Anterior cingulate cortex (tissue), 58 donors: ENCODE measurements at regions not wholly inside any gene's neighbourhood (a gene's known extent, or its start where the extent isn't known, plus 50 kb on each side); places are given as distances from the start of the nearest gene placed in this dataset.
"Not testable (repeated sequence)": the region's sequence is repeated elsewhere in the genome, so short reads cannot be mapped to it uniquely, and the experiment has no call there.

Experiments used
- DNase-seq, 58 donors: peaks; one replicate each; lab custom pipeline; 2025; lab: John Stamatoyannopoulos, UW

GRCh38 chr15:91635641-91636040 is 217.9 kb upstream of the SLCO3A1 start:
- no peak for DNase-seq

- no peak for DNase-seq
Measured at GRCh38 chr15:91649016-91649415, 204.5 kb upstream of the SLCO3A1 start.

- DNase-seq, result no peak
Measured at GRCh38 chr15:91649831-91650321, 203.6 kb upstream of the SLCO3A1 start.

- DNase-seq, result no peak
Measured at GRCh38 chr15:91651251-91651650, 202.3 kb upstream of the SLCO3A1 start.

GRCh38 chr15:91652610-91653207 is 200.8 kb upstream of the SLCO3A1 start:
- no peak for DNase-seq

GRCh38 chr15:91655563-91656290 is 197.8 kb upstream of the SLCO3A1 start:
- not testable (repeated sequence) for DNase-seq

- DNase-seq, result no peak
Measured at GRCh38 chr15:91660174-91660649, 193.3 kb upstream of the SLCO3A1 start.

- DNase-seq, result peak in 3 of 58 donors; percentile 2 to 33 (median 25)
Measured at GRCh38 chr15:91664224-91664836, 189.2 kb upstream of the SLCO3A1 start.

- DNase-seq, result no peak
Measured at GRCh38 chr15:91665212-91665611, 188.3 kb upstream of the SLCO3A1 start.

GRCh38 chr15:91668370-91668769 is 185.1 kb upstream of the SLCO3A1 start:
- no peak for DNase-seq

GRCh38 chr15:91670108-91670507 is 183.4 kb upstream of the SLCO3A1 start:
- no peak for DNase-seq

- no peak for DNase-seq
Measured at GRCh38 chr15:91678003-91678402, 175.5 kb upstream of the SLCO3A1 start.

- peak in 1 of 58 donors; percentile 2 for DNase-seq
Measured at GRCh38 chr15:91679447-91679846, 174.1 kb upstream of the SLCO3A1 start.

- DNase-seq, result no peak
Measured at GRCh38 chr15:91685436-91685835, 168.1 kb upstream of the SLCO3A1 start.

- no peak for DNase-seq
Measured at GRCh38 chr15:91688811-91689210, 164.7 kb upstream of the SLCO3A1 start.

- no peak for DNase-seq
Measured at GRCh38 chr15:91689377-91689776, 164.1 kb upstream of the SLCO3A1 start.

- no peak for DNase-seq
Measured at GRCh38 chr15:91692596-91692995, 160.9 kb upstream of the SLCO3A1 start.

- DNase-seq, result peak in 9 of 58 donors; percentile 4 to 51 (median 22)
Measured at GRCh38 chr15:91694131-91694830, 159.2 kb upstream of the SLCO3A1 start.

- DNase-seq, result peak in 2 of 58 donors; percentile 4 to 10
Measured at GRCh38 chr15:91694831-91695210, 158.7 kb upstream of the SLCO3A1 start.

- DNase-seq, result no peak
Measured at GRCh38 chr15:91695799-91696198, 157.7 kb upstream of the SLCO3A1 start.

- no peak for DNase-seq
Measured at GRCh38 chr15:91696981-91697380, 156.5 kb upstream of the SLCO3A1 start.
